Heart left ventricle (tissue), 13 donors: ENCODE measurements at regions not wholly inside any gene's neighbourhood (a gene's known extent, or its start where the extent isn't known, plus 50 kb on each side); places are given as distances from the start of the nearest gene placed in this dataset.

Source experiments
- CTCF ChIP-seq, 12 donors: fragments of 200-600 bp; sonication (generic) in 4 of 12; IDR thresholded peaks; one replicate each; pipeline versions ENCODE4 v1.5.0 to v1.8.0; 2018 to 2022; ENCODE audit warnings: antibody characterized with exemption in 12 of 12, mild to moderate bottlenecking in 5 of 12
- POLR2A ChIP-seq, 2 donors: fragments of 450-650 bp; IDR thresholded peaks; one replicate each; pipeline ENCODE4 v1.6.1; 2017; ENCODE audit warnings: antibody characterized with exemption in 2 of 2, mild to moderate bottlenecking in 2 of 2, moderate library complexity in 2 of 2
- donor health status: ischemic (EF 13 %, LVEDD 7.1; RV severe dilation, severe dysfunction).
- donor health status: DM: no; HTN: yes; CAD: no.
- donor health status: DM: no; HTN: no; CAD: no.
- donor health status: ischemic (EF 25% LVEDD 6.9; RV normal size, moderate dysfunction).
- donor health status: ischemic (EF 25% LVEDD 5.7; RV mildly dilated, moderate dysfunction).
- donor health status: ischemic (EF 35%, LVEDD 5.7; RV mildly dilated, moderate dysfunction).
- donor health status: nonischemic (EF 11% LVEDD 7.7; RV severe dilation, severe dysfunction).
- donor health status: DM: yes; HTN: yes; CAD: no.
- donor health status: PGD.
- donor health status: ischemic (EF 29% LVEDD 5.4; RV normal size, mild dysfunction).
- donor health status: nonischemic (EF 23%, LVEDD 6.1; RV moderate dilation, normal function).

DNA sequence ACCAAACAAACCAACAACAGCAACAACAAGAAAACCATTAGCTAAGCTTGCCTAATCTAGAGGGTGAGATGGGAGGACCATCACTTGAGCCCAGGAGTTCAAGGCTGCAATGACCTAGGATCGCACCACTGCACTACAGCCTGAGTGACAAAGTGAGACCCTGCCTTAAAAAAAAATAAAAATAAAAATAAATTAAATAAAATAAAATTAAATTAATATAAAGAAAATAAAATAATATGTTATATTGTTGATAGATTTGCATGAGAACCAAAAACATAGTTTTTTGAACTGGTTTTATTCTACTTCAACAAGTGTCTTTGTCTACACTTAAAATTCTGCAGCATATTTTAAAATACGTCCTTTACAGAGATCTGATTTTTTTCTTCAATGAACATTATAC, 2683.1 kb downstream of the ARAP2 start:
- TF ChIP-seq CTCF (IDR thresholded peaks at IDR 0.05) = no peak
- TF ChIP-seq POLR2A (IDR thresholded peaks at IDR 0.05) = no peak
